ENCODE measurements at regions not wholly inside any gene's neighbourhood (a gene's known extent, or its start where the extent isn't known, plus 50 kb on each side); places are given as distances from the start of the nearest gene placed in this dataset.

DNA sequence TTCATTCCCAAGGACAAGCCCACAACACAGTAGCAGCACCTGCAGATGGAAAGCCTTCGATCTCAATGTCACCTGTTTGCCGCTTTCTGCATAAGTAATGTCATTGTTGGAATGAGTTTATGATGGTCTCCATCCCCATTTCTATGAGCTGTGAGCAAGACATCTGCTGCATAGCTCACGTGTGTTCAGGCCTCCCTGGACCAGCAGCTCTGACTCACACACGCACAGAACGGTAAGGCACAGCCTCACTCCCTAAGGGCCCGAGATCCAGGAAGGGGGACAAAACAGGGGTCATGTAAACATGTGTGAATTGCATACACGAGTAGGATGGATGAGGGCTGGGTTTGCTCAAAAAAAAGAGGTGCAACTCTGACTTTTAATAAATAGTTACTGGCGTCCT, 223.1 kb downstream of the SOX9 start:
- Histone ChIP-seq H3K9ac (ENCODE audit: insufficient read depth, low read length, poor library complexity, severe bottlenecking) (no peak overlapping the region), H3K9me3 (replicated peaks in 1 of 2; ENCODE audit: control insufficient read depth in 1 of 2, insufficient read depth in 1 of 2, low read length in 2 of 2) (no peaks in the 10 kb centered on the region), H4K20me1 (ENCODE audit: insufficient read depth, low read length) (no peaks in the 10 kb centered on the region), H3K4me2 (replicated peaks; ENCODE audit: extremely low read depth, low read length, poor library complexity, severe bottlenecking) (no peak overlapping the region), H3K79me2 (ENCODE audit: insufficient read depth, low read length) (no peaks in the 10 kb centered on the region), H3K36me3 (replicated peaks in 1 of 2; ENCODE audit: control insufficient read depth in 1 of 2, insufficient read depth in 2 of 2, low read length in 2 of 2) (no peaks in the 10 kb centered on the region), H3K27me3 (ENCODE audit: control insufficient read depth in 2 of 2, insufficient read depth in 2 of 2, low read length in 2 of 2) (no peaks in the 10 kb centered on the region), H3K4me1 (ENCODE audit: control insufficient read depth in 1 of 2, insufficient read depth in 2 of 2, low read length in 2 of 2) (no peaks in the 10 kb centered on the region), H3K27ac (ENCODE audit: low read depth in 1 of 2, low read length in 2 of 2) (no peak overlapping the region), H3K4me3 (replicated peaks in 1 of 3; ENCODE audit: low read depth in 2 of 3, low read length in 3 of 3) (no peak overlapping the region), H2AFZ (ENCODE audit: insufficient read depth, low read depth, low read length, poor library complexity, severe bottlenecking) (no peak overlapping the region)
- intact Hi-C loops (cut with micrococcal nuclease): no loop called here
- TF ChIP-seq, protein P1, sequence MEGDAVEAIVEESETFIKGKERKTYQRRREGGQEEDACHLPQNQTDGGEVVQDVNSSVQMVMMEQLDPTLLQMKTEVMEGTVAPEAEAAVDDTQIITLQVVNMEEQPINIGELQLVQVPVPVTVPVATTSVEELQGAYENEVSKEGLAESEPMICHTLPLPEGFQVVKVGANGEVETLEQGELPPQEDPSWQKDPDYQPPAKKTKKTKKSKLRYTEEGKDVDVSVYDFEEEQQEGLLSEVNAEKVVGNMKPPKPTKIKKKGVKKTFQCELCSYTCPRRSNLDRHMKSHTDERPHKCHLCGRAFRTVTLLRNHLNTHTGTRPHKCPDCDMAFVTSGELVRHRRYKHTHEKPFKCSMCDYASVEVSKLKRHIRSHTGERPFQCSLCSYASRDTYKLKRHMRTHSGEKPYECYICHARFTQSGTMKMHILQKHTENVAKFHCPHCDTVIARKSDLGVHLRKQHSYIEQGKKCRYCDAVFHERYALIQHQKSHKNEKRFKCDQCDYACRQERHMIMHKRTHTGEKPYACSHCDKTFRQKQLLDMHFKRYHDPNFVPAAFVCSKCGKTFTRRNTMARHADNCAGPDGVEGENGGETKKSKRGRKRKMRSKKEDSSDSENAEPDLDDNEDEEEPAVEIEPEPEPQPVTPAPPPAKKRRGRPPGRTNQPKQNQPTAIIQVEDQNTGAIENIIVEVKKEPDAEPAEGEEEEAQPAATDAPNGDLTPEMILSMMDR (IDR thresholded peaks at IDR 0.05): no peak
- Mint-ChIP-seq H3K27me3 (ENCODE audit: low read depth in 3 of 3) (peaks cover 1 to 6% (median 5%) of the 10 kb centered on the region in 3 donors), H3K4me3 (no peak overlapping the region), H3K36me3 (no peaks in the 10 kb centered on the region), H3K9me3 (peaks cover 0 to 13% (median 5%) of the 10 kb centered on the region in 7 donors), H3K27ac (no peak overlapping the region), H3K4me1 (no peaks in the 10 kb centered on the region)
- 74% methylated on average over 3 of the region's 8 CpGs for WGBS (ENCODE audit: insufficient coverage)
- no peak for DNase-seq

- Histone ChIP-seq H4K20me1 (ENCODE audit: insufficient read depth, low read length) (no peaks in the 10 kb centered on the region), H3K9me3 (replicated peaks in 1 of 2; ENCODE audit: control insufficient read depth in 1 of 2, insufficient read depth in 1 of 2, low read length in 2 of 2) (no peaks in the 10 kb centered on the region), H3K36me3 (replicated peaks in 1 of 2; ENCODE audit: control insufficient read depth in 1 of 2, insufficient read depth in 2 of 2, low read length in 2 of 2) (no peaks in the 10 kb centered on the region), H3K4me3 (replicated peaks in 1 of 3; ENCODE audit: low read depth in 2 of 3, low read length in 3 of 3) (no peak overlapping the region), H2AFZ (ENCODE audit: insufficient read depth, low read depth, low read length, poor library complexity, severe bottlenecking) (no peak overlapping the region), H3K27me3 (ENCODE audit: control insufficient read depth in 2 of 2, insufficient read depth in 2 of 2, low read length in 2 of 2) (no peaks in the 10 kb centered on the region), H3K4me1 (ENCODE audit: control insufficient read depth in 1 of 2, insufficient read depth in 2 of 2, low read length in 2 of 2) (no peaks in the 10 kb centered on the region), H3K79me2 (ENCODE audit: insufficient read depth, low read length) (no peaks in the 10 kb centered on the region), H3K27ac (ENCODE audit: low read depth in 1 of 2, low read length in 2 of 2) (no peak overlapping the region), H3K4me2 (replicated peaks; ENCODE audit: extremely low read depth, low read length, poor library complexity, severe bottlenecking) (no peak overlapping the region), H3K9ac (ENCODE audit: insufficient read depth, low read length, poor library complexity, severe bottlenecking) (no peak overlapping the region)
- intact Hi-C loops (cut with micrococcal nuclease): no loop called here
- H3K36me3 Mint-ChIP-seq: no peaks in the 10 kb centered on the region
- H3K27ac Mint-ChIP-seq: no peak overlapping the region
- H3K4me3 Mint-ChIP-seq: no peak overlapping the region
- DNase-seq: no peak
- H3K4me1 Mint-ChIP-seq: no peaks in the 10 kb centered on the region
- TF ChIP-seq, protein P1 (IDR thresholded peaks at IDR 0.05): no peak
- peaks cover 0 to 13% (median 5%) of the 10 kb centered on the region in 7 donors for H3K9me3 Mint-ChIP-seq
- H3K27me3 Mint-ChIP-seq (ENCODE audit: low read depth in 3 of 3): peaks cover 1 to 5% (median 5%) of the 10 kb centered on the region in 3 donors
- no CpG with 5 or more reads among the region's 5 CpGs for WGBS (ENCODE audit: insufficient coverage)
These were observed 223.8 kb downstream of the SOX9 start for GRCh38 chr17:72344613-72345012.
